GM18867 (cell line): ENCODE measurements at regions not wholly inside any gene's neighbourhood (a gene's known extent, or its start where the extent isn't known, plus 50 kb on each side); places are given as distances from the start of the nearest gene placed in this dataset.
"Not testable (repeated sequence)": the region's sequence is repeated elsewhere in the genome, so short reads cannot be mapped to it uniquely, and the experiment has no call there.

Source experiments
- ATAC-seq: cut with Tn5 transposase; IDR thresholded peaks from one replicate; pipeline ENCODE4 v1.9.1; 2021; ENCODE audit warnings: mild to moderate bottlenecking, moderate library complexity; ENCODE audit not compliant: unreplicated experiment

- no peak for ATAC-seq
Measured at GRCh38 chr3:69491975-69492374, 106.1 kb upstream of the FRMD4B start.

- no peak for ATAC-seq
Measured at GRCh38 chr3:69490971-69491370, 105.1 kb upstream of the FRMD4B start.

- no peak for ATAC-seq
Measured at GRCh38 chr3:69490235-69490634, 104.3 kb upstream of the FRMD4B start.

- no peak for ATAC-seq
Measured at GRCh38 chr3:69488026-69488425, 102.1 kb upstream of the FRMD4B start.

GRCh38 chr3:69485489-69485888 lies 99.6 kb upstream of the FRMD4B start:
- no peak for ATAC-seq

GRCh38 chr3:69484507-69485393 lies 98.9 kb upstream of the FRMD4B start:
- ATAC-seq, result no peak

GRCh38 chr3:69483449-69483848 lies 97.6 kb upstream of the FRMD4B start:
- no peak for ATAC-seq

- ATAC-seq, result not testable (repeated sequence)
Measured at GRCh38 chr3:69480986-69481385, 95.1 kb upstream of the FRMD4B start.

GRCh38 chr3:69474186-69474585 lies 88.3 kb upstream of the FRMD4B start:
- no peak for ATAC-seq

- ATAC-seq, result no peak
Measured at GRCh38 chr3:69472093-69472492, 86.2 kb upstream of the FRMD4B start.

- ATAC-seq, result no peak
Measured at GRCh38 chr3:69463531-69463930, 77.6 kb upstream of the FRMD4B start.

- ATAC-seq, result no peak
Measured at GRCh38 chr3:69462826-69463100, 76.9 kb upstream of the FRMD4B start.

GRCh38 chr3:69462022-69462825 lies 76.3 kb upstream of the FRMD4B start:
- no peak for ATAC-seq

GRCh38 chr3:69460034-69460433 lies 74.1 kb upstream of the FRMD4B start:
- no peak for ATAC-seq

GRCh38 chr3:69458803-69459365 lies 73.0 kb upstream of the FRMD4B start:
- ATAC-seq, result no peak

- no peak for ATAC-seq
Measured at GRCh38 chr3:69456631-69457030, 70.7 kb upstream of the FRMD4B start.

GRCh38 chr3:69454204-69454787 lies 68.4 kb upstream of the FRMD4B start:
- ATAC-seq, result no peak

- ATAC-seq, result no peak
Measured at GRCh38 chr3:69452295-69452694, 66.4 kb upstream of the FRMD4B start.

GRCh38 chr3:69451594-69451993 lies 65.7 kb upstream of the FRMD4B start:
- ATAC-seq, result no peak

- no peak for ATAC-seq
Measured at GRCh38 chr3:69448877-69449276, 63.0 kb upstream of the FRMD4B start.

GRCh38 chr3:69446402-69447072 lies 60.6 kb upstream of the FRMD4B start:
- ATAC-seq, result no peak
